BE2C (cell line): ENCODE measurements at regions not wholly inside any gene's neighbourhood (a gene's known extent, or its start where the extent isn't known, plus 50 kb on each side); places are given as distances from the start of the nearest gene placed in this dataset.

Source experiments
- DNase-seq: peaks from one replicate; pipeline ENCODE4 v3.0.0-alpha.2; 2020
- H3K27me3 ChIP-seq: fragments of 250-450 bp; sonication (Bioruptor Pico); 2 replicates; pipeline ENCODE4 v1.5.1; 2020; ENCODE audit warnings: mild to moderate bottlenecking
- H3K36me3 ChIP-seq: fragments of 250-450 bp; sonication (Bioruptor Pico); 2 replicates; pipeline ENCODE4 v1.5.1; 2020; ENCODE audit warnings: mild to moderate bottlenecking
- H3K4me1 ChIP-seq: fragments of 250-450 bp; sonication (Bioruptor Pico); 2 replicates; pipeline ENCODE4 v1.5.1; 2020
- H3K4me3 ChIP-seq: 2 replicates; pipeline ENCODE4 v1.5.1; 2011; ENCODE audit warnings: low read depth, low read length
- H3K9me3 ChIP-seq: fragments of 250-450 bp; sonication (Bioruptor Pico); 2 replicates; pipeline ENCODE4 v1.5.1; 2020
- CTCF ChIP-seq: IDR thresholded peaks from 2 replicates; pipeline ENCODE4 v1.5.1; 2012; ENCODE audit warnings: mild to moderate bottlenecking, low read depth, low read length

GRCh38 chr5:61808909-61809308 lies 476.9 kb downstream of the ZSWIM6 start:
- Histone ChIP-seq H3K4me3 (no peak overlapping the region), H3K4me1 (no peaks in the 10 kb centered on the region; the same call in 1 of the 2 replicates), H3K36me3 (no peaks in the 10 kb centered on the region), H3K27me3 (no peaks in the 10 kb centered on the region; the same call in 1 of the 2 replicates), H3K9me3 (no peaks in the 10 kb centered on the region)
- no peak for TF ChIP-seq CTCF
- no peak for DNase-seq

- Histone ChIP-seq H3K36me3 (no peaks in the 10 kb centered on the region), H3K4me1 (no peaks in the 10 kb centered on the region; the same call in 1 of the 2 replicates), H3K9me3 (no peaks in the 10 kb centered on the region), H3K4me3 (no peak overlapping the region), H3K27me3 (no peaks in the 10 kb centered on the region)
- TF ChIP-seq CTCF: no peak
- no peak for DNase-seq
Observed at GRCh38 chr5:61809651-61810050, 477.6 kb downstream of the ZSWIM6 start.

GRCh38 chr5:61811052-61811451 lies 479.0 kb downstream of the ZSWIM6 start:
- no peaks in the 10 kb centered on the region; the same call in 1 of the 2 replicates for H3K4me1 ChIP-seq
- no peaks in the 10 kb centered on the region for H3K36me3 ChIP-seq
- no peaks in the 10 kb centered on the region for H3K9me3 ChIP-seq
- no peak for TF ChIP-seq CTCF
- peaks cover 2% of the 10 kb centered on the region; the same call in 1 of the 2 replicates for H3K27me3 ChIP-seq
- no peak overlapping the region for H3K4me3 ChIP-seq
- DNase-seq: no peak

- no peak overlapping the region for H3K4me3 ChIP-seq
- no peak for DNase-seq
- TF ChIP-seq CTCF: no peak
- no peaks in the 10 kb centered on the region for H3K36me3 ChIP-seq
- H3K9me3 ChIP-seq: no peaks in the 10 kb centered on the region
- no peaks in the 10 kb centered on the region; the same call in 1 of the 2 replicates for H3K4me1 ChIP-seq
- H3K27me3 ChIP-seq: peaks cover 8% of the 10 kb centered on the region
Observed at GRCh38 chr5:61813361-61813760, 481.3 kb downstream of the ZSWIM6 start.

- DNase-seq: no peak
- no peak for TF ChIP-seq CTCF
- no peak overlapping the region for H3K4me3 ChIP-seq
- no peaks in the 10 kb centered on the region for H3K36me3 ChIP-seq
- H3K9me3 ChIP-seq: no peaks in the 10 kb centered on the region
- peaks cover 12% of the 10 kb centered on the region for H3K27me3 ChIP-seq
- no peaks in the 10 kb centered on the region for H3K4me1 ChIP-seq
Observed at GRCh38 chr5:61815339-61815738, 483.3 kb downstream of the ZSWIM6 start.

- Histone ChIP-seq H3K4me3 (no peak overlapping the region), H3K9me3 (no peaks in the 10 kb centered on the region), H3K36me3 (no peaks in the 10 kb centered on the region), H3K27me3 (peaks cover 16% of the 10 kb centered on the region), H3K4me1 (no peaks in the 10 kb centered on the region)
- TF ChIP-seq CTCF: no peak
- DNase-seq: no peak
Observed at GRCh38 chr5:61816146-61816545, 484.1 kb downstream of the ZSWIM6 start.
